ENCODE measurements at regions not wholly inside any gene's neighbourhood (a gene's known extent, or its start where the extent isn't known, plus 50 kb on each side); places are given as distances from the start of the nearest gene placed in this dataset.
"Not testable (repeated sequence)": the region's sequence is repeated elsewhere in the genome, so short reads cannot be mapped to it uniquely, and the experiment has no call there.

DNA sequence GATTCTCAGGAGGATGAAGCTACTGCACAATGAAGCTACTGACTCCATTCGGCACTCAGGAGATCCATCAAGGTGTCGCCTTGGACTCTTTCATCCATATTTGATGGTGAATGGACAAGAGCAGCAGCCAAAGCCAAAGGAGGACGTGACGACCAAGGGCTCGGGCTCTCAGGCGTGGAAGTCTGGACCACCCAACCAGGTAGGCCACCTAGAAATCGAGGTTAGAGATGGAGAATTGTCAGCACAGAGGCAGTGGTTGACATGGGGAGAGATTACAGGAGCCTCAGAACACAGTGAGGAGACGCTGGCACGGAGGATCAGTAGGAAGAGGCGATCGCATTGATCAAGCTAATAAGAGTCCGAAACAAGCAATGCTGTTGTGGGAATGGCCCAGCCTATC, 240.5 kb upstream of the ID2 start:
- in situ Hi-C loops (cut with HindIII; ENCODE audit: low pct_unique_long_range_greater_than_20kb, low sequenced_read_pairs): no loop called here
- TF ChIP-seq JUND (IDR thresholded peaks at IDR 0.05; ENCODE audit: low read depth): no peak
- DNase-seq (ENCODE audit: low read depth in 1 of 2, low spot score in 1 of 2): no peak

DNA sequence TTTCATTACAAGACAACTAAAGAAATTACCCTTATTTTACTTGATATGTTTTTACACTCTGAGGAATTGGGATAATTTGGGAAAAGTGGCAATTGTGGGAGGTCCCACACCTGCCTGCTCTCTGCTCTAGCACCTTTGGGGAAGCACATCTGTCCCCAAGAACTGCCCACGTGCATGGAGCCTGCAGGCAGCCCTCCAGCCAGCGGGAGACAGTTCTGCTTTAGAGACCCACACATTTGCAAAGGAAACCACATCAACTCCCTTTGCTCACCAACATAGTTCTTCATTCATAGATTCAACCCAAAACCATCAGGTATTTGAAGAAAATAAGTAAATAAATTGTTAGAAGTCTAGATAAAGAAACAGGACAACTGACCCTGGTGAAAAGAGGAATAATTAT, 239.9 kb upstream of the ID2 start:
- DNase-seq (ENCODE audit: low read depth in 1 of 2, low spot score in 1 of 2): no peak
- no peak for TF ChIP-seq JUND (IDR thresholded peaks at IDR 0.05; ENCODE audit: low read depth)
- in situ Hi-C loops (cut with HindIII; ENCODE audit: low pct_unique_long_range_greater_than_20kb, low sequenced_read_pairs): no loop called here

DNA sequence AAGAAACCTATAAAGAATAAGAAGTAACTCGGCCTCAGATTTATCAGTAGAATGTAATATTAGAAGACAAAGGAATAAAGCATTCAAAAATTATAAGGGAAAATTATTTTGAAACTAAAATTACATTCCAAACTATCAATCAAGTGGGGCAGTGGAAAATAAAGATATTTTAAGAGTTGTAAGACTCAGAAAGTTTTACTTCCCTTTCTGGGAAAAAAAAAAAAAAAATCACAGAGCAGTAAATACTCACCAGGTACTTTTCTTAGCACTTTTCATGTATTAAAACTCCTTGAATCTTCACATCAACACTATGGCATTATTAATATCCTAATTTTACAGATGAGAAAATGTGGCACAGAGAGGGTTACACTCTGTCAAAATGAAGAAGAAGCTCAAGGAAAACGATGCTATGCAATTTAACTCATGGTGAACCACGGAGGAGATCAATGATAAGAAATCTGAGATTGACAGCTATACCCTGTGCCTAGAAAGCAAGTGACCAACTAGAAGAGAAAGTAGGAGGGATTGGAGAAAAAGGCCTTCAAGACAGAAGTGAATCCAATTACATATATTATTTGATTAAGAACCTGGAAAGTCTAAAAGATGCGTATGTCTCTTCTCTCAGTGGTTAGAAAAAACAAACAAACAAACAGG, 238.9 kb upstream of the ID2 start:
- no peak for DNase-seq (ENCODE audit: low read depth in 1 of 2, low spot score in 1 of 2)
- in situ Hi-C loops (cut with HindIII; ENCODE audit: low pct_unique_long_range_greater_than_20kb, low sequenced_read_pairs): no loop called here
- TF ChIP-seq JUND (IDR thresholded peaks at IDR 0.05; ENCODE audit: low read depth): no peak

DNA sequence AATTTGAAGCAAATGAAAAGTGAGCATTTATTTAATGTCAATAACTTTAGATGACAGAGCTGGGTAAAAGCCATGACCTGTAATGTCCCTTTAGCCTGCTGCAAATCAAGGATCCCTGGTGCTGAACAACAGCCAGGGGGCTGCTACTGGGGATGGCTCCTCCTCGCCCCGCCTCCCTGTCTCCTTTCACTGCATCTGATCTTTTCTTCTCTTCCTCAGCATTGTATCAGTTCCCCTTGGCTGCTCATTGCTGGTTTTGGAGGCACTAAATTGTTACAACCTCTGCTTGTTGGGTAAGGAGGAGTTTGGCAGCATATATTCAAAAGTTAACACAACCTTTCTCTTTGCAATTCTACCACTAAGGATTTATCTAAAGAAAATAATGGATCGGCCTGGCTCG, 236.3 kb upstream of the ID2 start:
- TF ChIP-seq JUND (IDR thresholded peaks at IDR 0.05; ENCODE audit: low read depth): no peak
- DNase-seq (ENCODE audit: low read depth in 1 of 2, low spot score in 1 of 2): no peak
- in situ Hi-C loops (cut with HindIII; ENCODE audit: low pct_unique_long_range_greater_than_20kb, low sequenced_read_pairs): no loop called here

DNA sequence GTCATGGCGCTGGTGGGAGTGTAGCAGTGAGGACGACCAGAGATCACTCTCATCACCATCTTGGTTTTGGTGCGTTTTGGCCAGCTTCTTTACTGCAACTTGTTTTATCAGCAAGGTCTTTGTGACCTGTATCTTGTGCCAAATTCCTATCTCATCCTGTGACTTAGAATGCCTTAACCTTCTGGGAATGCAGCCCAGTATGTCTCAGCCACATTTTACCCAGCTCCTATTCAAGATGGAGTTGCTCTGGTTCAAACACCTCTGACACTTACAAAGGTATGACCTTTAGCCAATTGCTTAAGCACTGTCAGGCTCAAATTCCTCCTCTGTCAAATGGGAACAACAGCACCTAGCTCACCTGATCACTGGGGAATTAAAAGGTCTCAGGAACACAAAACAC, 235.1 kb upstream of the ID2 start:
- DNase-seq (ENCODE audit: low read depth in 1 of 2, low spot score in 1 of 2); in situ Hi-C loops (cut with HindIII; ENCODE audit: low pct_unique_long_range_greater_than_20kb, low sequenced_read_pairs): not testable (repeated sequence)

DNA sequence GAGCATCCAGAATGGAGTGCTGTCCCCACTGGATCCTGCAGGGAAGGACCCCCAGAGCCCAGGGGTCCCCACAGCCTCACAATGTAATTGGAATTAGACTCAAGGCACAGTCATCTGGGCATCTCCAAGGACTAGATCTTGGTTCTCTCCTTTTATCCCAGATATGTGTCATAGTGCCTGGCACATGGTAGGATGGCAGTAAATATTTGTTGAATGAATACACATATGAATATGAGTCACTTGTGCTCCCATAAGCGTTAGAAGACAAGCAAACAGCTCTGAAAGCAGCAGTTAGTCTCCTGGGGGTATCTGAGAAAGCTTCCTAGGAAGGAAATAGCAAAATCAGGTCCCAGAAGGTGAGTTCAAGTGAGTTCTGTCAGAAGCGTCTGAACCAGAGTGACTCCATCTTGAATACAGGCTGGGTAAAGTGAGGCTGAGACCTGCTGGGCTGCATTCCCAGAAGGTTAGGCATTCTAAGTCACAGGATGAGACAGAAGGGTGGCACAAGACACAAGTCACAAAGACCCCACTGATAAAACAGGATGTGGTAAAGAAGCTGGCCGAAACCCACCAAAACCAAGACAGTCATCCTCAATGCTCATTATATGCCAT, 234.1 kb upstream of the ID2 start:
- in situ Hi-C loops (cut with HindIII; ENCODE audit: low pct_unique_long_range_greater_than_20kb, low sequenced_read_pairs): no loop called here
- DNase-seq (ENCODE audit: low read depth in 1 of 2, low spot score in 1 of 2): no peak
- no peak for TF ChIP-seq JUND (IDR thresholded peaks at IDR 0.05; ENCODE audit: low read depth)

DNA sequence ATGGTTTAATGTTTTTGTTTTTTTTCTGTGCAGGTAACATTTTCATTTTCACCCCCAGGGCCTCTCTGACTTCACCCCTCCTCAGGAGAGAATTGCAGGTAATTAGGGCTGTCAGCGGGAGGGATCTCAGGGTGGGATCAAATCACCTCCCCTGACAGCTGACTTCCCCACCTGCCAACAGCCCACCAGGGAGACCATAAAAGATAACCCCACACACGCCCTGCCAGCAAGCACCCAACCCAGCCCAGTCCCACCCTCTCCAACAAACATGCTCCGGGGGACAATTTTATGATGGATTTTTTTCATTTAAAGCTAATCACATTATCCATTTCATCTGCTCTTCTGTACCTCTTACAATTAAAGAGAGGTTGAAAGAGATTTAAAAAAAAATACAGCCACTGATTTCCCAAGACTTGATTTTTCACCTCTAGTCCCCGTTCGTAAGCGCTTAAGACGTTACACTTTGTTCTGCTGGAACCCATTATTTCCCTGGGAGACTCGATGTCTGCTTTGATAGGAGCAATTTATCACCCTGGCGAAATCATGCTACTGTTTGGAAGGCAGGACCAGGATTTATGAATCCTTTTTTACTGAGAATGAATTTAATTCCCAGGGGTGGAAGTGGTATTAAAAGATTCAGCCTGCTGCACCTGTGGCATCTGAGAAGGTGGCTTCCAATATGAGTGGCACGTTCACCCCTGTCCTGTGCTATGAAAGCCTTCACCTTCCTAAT, 232.9 kb upstream of the ID2 start:
- in situ Hi-C loops (cut with HindIII; ENCODE audit: low pct_unique_long_range_greater_than_20kb, low sequenced_read_pairs): no loop called here
- DNase-seq (ENCODE audit: low read depth in 1 of 2, low spot score in 1 of 2): no peak
- no peak for TF ChIP-seq JUND (IDR thresholded peaks at IDR 0.05; ENCODE audit: low read depth)

DNA sequence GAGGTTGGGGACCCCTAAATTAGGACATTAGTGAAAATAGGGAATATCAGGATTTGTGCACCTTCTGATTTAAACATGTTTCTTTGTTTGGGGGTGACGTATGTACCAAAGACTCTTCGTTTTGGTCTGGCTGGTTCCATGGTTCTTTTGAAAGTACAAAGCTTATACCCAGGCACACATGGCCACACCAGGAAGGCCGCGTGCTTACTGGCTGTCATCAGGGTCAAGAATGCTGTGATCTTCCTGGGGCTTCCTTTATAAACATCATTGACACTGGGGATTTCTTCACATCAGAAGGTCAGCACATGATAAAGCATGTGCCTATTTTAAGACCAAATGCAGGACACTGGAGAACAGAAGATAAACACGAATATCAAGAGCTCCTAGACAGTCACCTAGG, 230.6 kb upstream of the ID2 start:
- DNase-seq (ENCODE audit: low read depth in 1 of 2, low spot score in 1 of 2): no peak
- no peak for TF ChIP-seq JUND (IDR thresholded peaks at IDR 0.05; ENCODE audit: low read depth)
- in situ Hi-C loops (cut with HindIII; ENCODE audit: low pct_unique_long_range_greater_than_20kb, low sequenced_read_pairs): no loop called here

DNA sequence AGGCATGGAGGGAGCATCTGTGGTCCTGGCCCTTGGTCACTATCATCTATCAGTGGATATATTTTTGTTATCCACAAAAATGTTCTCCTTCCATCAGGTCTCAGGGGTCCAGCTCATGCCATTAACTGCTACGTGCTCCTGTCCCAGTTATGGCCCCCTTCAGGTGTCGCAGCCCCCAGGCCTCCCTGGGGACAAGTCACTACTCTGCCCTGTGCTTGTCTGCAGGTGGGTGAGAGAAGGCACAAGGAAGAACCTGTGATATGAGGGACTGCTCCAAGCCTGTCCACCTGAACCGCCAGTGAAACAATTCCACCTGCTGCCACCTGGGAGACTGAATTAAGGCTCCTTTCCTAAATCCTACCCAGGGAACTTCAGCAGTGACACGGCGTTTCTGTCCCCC, 229.6 kb upstream of the ID2 start:
- no peak for DNase-seq (ENCODE audit: low read depth in 1 of 2, low spot score in 1 of 2)
- no peak for TF ChIP-seq JUND (IDR thresholded peaks at IDR 0.05; ENCODE audit: low read depth)
- in situ Hi-C loops (cut with HindIII; ENCODE audit: low pct_unique_long_range_greater_than_20kb, low sequenced_read_pairs): no loop called here

DNA sequence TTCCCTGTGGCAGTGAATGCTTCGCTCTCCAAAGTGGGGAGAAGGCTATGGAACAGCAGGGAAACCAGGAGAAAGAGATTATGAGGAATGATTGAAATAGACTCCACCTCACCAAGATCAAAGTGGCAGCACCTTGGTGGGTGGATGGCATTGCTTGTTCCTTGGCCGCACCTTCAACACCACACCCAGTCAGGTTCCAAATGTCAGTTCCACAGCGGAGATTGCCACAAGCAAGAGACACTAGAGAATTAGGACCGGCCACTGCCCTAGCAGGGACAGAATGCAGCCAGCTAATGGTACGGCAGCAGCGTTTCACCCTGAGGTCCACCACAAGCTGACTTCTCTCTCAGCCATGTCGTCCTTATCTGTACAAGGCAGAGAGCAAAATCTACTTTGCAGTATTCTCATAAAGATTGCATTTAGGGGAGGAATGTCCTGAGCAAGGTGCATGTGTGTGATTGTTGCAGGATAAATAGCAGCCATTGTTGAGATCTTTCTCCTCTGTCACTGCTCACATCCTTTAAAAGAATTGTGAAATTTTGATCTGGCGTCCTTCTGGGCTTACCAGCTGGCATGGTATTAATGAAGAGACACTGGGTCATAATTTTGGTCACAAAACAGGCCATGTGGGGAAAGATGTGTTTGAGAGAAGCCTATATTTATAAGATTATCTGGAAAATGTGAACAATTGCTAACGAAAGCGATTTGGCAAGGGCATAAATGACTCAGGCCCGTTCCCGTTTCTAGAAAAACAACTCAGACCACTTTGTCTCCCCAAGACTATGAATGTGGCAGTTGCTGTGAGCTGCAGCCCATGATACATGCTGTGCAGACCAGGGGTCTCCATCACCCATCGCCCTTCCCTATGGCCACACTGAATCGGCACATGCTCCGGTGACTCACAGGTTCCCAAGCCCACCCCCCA, 228.6 kb upstream of the ID2 start:
- in situ Hi-C loops (cut with HindIII; ENCODE audit: low pct_unique_long_range_greater_than_20kb, low sequenced_read_pairs): no loop called here
- TF ChIP-seq JUND (IDR thresholded peaks at IDR 0.05; ENCODE audit: low read depth): no peak
- DNase-seq (ENCODE audit: low read depth in 1 of 2, low spot score in 1 of 2): no peak

DNA sequence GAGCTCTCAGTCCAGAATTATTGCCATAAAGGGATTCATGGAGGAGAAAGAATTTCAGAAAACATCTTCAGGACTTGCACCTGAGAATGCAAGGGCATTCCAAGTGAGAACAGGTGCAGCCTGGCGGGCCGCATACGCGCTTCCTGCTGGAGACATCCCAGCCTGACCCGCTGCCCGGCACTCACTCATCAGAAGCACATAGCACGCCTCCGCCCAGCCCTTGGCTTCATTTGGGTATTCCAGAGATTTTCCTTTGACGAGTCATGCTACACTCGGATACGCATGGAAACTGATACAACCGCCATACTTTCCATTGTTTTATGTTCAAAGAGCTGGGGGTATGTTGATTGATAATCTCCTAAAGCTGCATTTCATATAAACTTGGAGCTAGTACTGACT, 228.0 kb upstream of the ID2 start:
- in situ Hi-C loops (cut with HindIII; ENCODE audit: low pct_unique_long_range_greater_than_20kb, low sequenced_read_pairs): no loop called here
- DNase-seq (ENCODE audit: low read depth in 1 of 2, low spot score in 1 of 2): no peak
- TF ChIP-seq JUND (IDR thresholded peaks at IDR 0.05; ENCODE audit: low read depth): no peak

DNA sequence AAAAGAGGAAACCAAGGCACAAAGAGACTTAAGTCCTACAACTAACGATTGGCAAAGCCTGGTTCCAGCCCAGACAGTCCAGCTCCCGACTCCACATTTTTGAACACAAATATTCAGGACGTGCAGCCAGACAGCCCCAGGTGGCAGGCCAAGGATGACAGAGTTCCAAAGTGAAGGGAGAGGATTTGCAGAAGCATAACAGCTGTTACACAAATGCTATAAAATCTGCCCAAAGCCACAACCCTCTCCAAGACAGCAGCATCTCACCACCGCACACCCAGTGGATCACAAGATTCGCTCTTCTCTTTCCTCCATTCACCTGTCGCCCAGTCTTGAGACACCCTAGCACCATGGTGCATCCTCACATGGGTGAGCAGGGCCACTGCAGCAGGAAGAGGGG, 227.1 kb upstream of the ID2 start:
- in situ Hi-C loops (cut with HindIII; ENCODE audit: low pct_unique_long_range_greater_than_20kb, low sequenced_read_pairs): no loop called here
- no peak for DNase-seq (ENCODE audit: low read depth in 1 of 2, low spot score in 1 of 2)
- TF ChIP-seq JUND (IDR thresholded peaks at IDR 0.05; ENCODE audit: low read depth): no peak

Data from T47D (cell line).